ENCODE measurements at regions not wholly inside any gene's neighbourhood (a gene's known extent, or its start where the extent isn't known, plus 50 kb on each side); places are given as distances from the start of the nearest gene placed in this dataset.

GRCh38 chr5:98433673-98434072, 339.8 kb upstream of the RGMB start:
- no peak for FAIRE-seq
- DNase-seq (ENCODE audit: insufficient read length, low spot score), result no peak
- no peak for TF ChIP-seq CTCF (IDR thresholded peaks at IDR 0.05; ENCODE audit: insufficient read depth, missing control alignments)

GRCh38 chr5:98436667-98437066, 336.8 kb upstream of the RGMB start:
- DNase-seq (ENCODE audit: insufficient read length, low spot score) (no peak), FAIRE-seq (no peak)
- no peak for TF ChIP-seq CTCF (IDR thresholded peaks at IDR 0.05; ENCODE audit: insufficient read depth, missing control alignments)

- no peak for TF ChIP-seq CTCF (IDR thresholded peaks at IDR 0.05; ENCODE audit: insufficient read depth, missing control alignments)
- DNase-seq (ENCODE audit: insufficient read length, low spot score), result no peak
- no peak for FAIRE-seq
Measured at GRCh38 chr5:98442448-98442847, 331.0 kb upstream of the RGMB start.

- DNase-seq (ENCODE audit: insufficient read length, low spot score) (no peak), FAIRE-seq (no peak)
- no peak for TF ChIP-seq CTCF (IDR thresholded peaks at IDR 0.05; ENCODE audit: insufficient read depth, missing control alignments)
Measured at GRCh38 chr5:98443881-98444280, 329.6 kb upstream of the RGMB start.

GRCh38 chr5:98453296-98453695, 320.2 kb upstream of the RGMB start:
- no peak for TF ChIP-seq CTCF (IDR thresholded peaks at IDR 0.05; ENCODE audit: insufficient read depth, missing control alignments)
- no peak for DNase-seq (ENCODE audit: insufficient read length, low spot score)
- FAIRE-seq, result no peak

GRCh38 chr5:98454407-98454806, 319.1 kb upstream of the RGMB start:
- DNase-seq (ENCODE audit: insufficient read length, low spot score) (no peak), FAIRE-seq (no peak)
- TF ChIP-seq CTCF (IDR thresholded peaks at IDR 0.05; ENCODE audit: insufficient read depth, missing control alignments), result no peak

GRCh38 chr5:98454904-98455303, 318.6 kb upstream of the RGMB start:
- no peak for FAIRE-seq
- TF ChIP-seq CTCF (IDR thresholded peaks at IDR 0.05; ENCODE audit: insufficient read depth, missing control alignments), result no peak
- no peak for DNase-seq (ENCODE audit: insufficient read length, low spot score)
